GM12878 (cell line): ENCODE measurements at regions not wholly inside any gene's neighbourhood (a gene's known extent, or its start where the extent isn't known, plus 50 kb on each side); places are given as distances from the start of the nearest gene placed in this dataset.

Experiments
- ATAC-seq: fragments of 200-7000 bp; cut with Tn5 transposase; 3 replicates; pipeline ENCODE4 v1.9.1; 2020; ENCODE audit warnings: mild to moderate bottlenecking, moderate library complexity
- BruUV-seq: library from RNA; stranded (reverse); fragments of 400-500 nt; replicated peaks from 2 replicates; lab custom pipeline; 2021; lab: Mats Ljungman, UMichigan
- CTCF ChIA-PET: fragments of 300-600 bp; sonication (Branson Sonifier 250); formaldehyde crosslinking; extraction: SDS; loops from one replicate; lab custom pipeline; 2021; ENCODE audit warnings: inconsistent platforms; lab: Yijun Ruan, JAX
- POLR2A ChIA-PET: fragments of 350-600 bp; formaldehyde crosslinking; extraction: SDS; loops from one replicate; lab custom pipeline; 2021; ENCODE audit warnings: inconsistent platforms; lab: Charles Lee
- RAD21 ChIA-PET: fragments of 300-600 bp; sonication (Branson Sonifier 250); formaldehyde crosslinking; loops from one replicate; lab custom pipeline; 2023; ENCODE audit warnings: antibody characterized with exemption; ENCODE audit not compliant: unreplicated experiment; lab: Charles Lee
- SMC1A ChIA-PET: fragments of 300-600 bp; sonication (Branson Sonifier 250); formaldehyde crosslinking; loops from one replicate; lab custom pipeline; 2023; ENCODE audit not compliant: unreplicated experiment, uncharacterized antibody; lab: Charles Lee
- DNase-seq: peaks from one replicate; pipeline ENCODE4 v3.0.0-alpha.2; 2011; ENCODE audit warnings: low read depth, low spot score
- FAIRE-seq: peaks from 3 replicates; lab custom pipeline; 2011; peaks lifted over from hg19 to GRCh38; lab: Jason Lieb, UNC
- H2AFZ ChIP-seq: 2 replicates; pipeline ENCODE4 v1.6.0; 2011; ENCODE audit warnings: low read depth, low read length, control low read depth; ENCODE audit not compliant: control insufficient read depth
- H3K27ac ChIP-seq: 2 replicates; pipeline ENCODE4 v1.5.1; 2011; ENCODE audit warnings: control low read depth; ENCODE audit not compliant: control insufficient read depth, insufficient read depth
- H3K27me3 ChIP-seq, 2 experiments: replicated peaks in 1 of 2; 2 replicates each; pipeline versions ENCODE4 v1.6.0 to v1.6.1; 2011; ENCODE audit warnings: low read length in 1 of 2; ENCODE audit not compliant: control insufficient read depth in 2 of 2, insufficient read depth in 2 of 2
- H3K36me3 ChIP-seq, 2 experiments: 2 replicates each; pipeline ENCODE4 v1.5.1; 2011; ENCODE audit warnings: low read length in 1 of 2; ENCODE audit not compliant: control insufficient read depth in 2 of 2, insufficient read depth in 2 of 2
- H3K4me1 ChIP-seq: 2 replicates; pipeline ENCODE4 v1.6.1; 2011; ENCODE audit warnings: mild to moderate bottlenecking, low read length, moderate library complexity, mixed read lengths; ENCODE audit not compliant: control insufficient read depth, insufficient read depth
- H3K4me2 ChIP-seq: 2 replicates; pipeline ENCODE4 v1.6.0; 2011; ENCODE audit warnings: control low read depth; ENCODE audit not compliant: control insufficient read depth, insufficient read depth
- H3K4me3 ChIP-seq: fragments of 200-600 bp; sonication (generic); 2 replicates; pipeline ENCODE4 v1.5.1; 2016
- H3K79me2 ChIP-seq: 2 replicates; pipeline ENCODE4 v1.6.0; 2011; ENCODE audit warnings: low read length; ENCODE audit not compliant: control insufficient read depth, insufficient read depth
- H3K9ac ChIP-seq: 2 replicates; pipeline ENCODE4 v1.8.0; 2011; ENCODE audit warnings: low read length, control low read depth, mixed read lengths; ENCODE audit not compliant: control insufficient read depth, insufficient read depth
- H3K9me3 ChIP-seq: replicated peaks from 3 replicates; pipeline ENCODE4 v1.5.1; 2011; ENCODE audit warnings: mild to moderate bottlenecking, low read length; ENCODE audit not compliant: control insufficient read depth, insufficient read depth
- H4K20me1 ChIP-seq: 2 replicates; pipeline ENCODE4 v1.6.0; 2011; ENCODE audit not compliant: control insufficient read depth, insufficient read depth
- CBFB ChIP-seq: IDR thresholded peaks from 2 replicates; pipeline ENCODE4 v1.6.1; 2016; ENCODE audit warnings: antibody characterized with exemption, low read depth
- CBX3 ChIP-seq: fragments of 200-600 bp; sonication (generic); IDR thresholded peaks from 2 replicates; pipeline ENCODE4 v1.6.1; 2016; ENCODE audit warnings: low read depth, borderline replicate concordance
- CHD2 ChIP-seq: IDR thresholded peaks from 2 replicates; pipeline ENCODE4 v1.6.1; 2011; ENCODE audit warnings: low read depth, low read length, improper control_type of control experiment, borderline replicate concordance
- CHD4 ChIP-seq: fragments of 200-600 bp; sonication (generic); IDR thresholded peaks from 2 replicates; pipeline ENCODE4 v1.6.1; 2016; ENCODE audit warnings: mild to moderate bottlenecking
- NR2C2 ChIP-seq: IDR thresholded peaks from 2 replicates; pipeline ENCODE4 v1.6.1; 2011; ENCODE audit warnings: borderline replicate concordance, low read depth; ENCODE audit not compliant: control insufficient read depth, insufficient read length
- SMARCA5 ChIP-seq: fragments of 450-650 bp; IDR thresholded peaks from 2 replicates; pipeline ENCODE4 v1.6.1; 2017; ENCODE audit warnings: mild to moderate bottlenecking
- SP1 ChIP-seq: IDR thresholded peaks from one replicate; pipeline ENCODE4 v1.6.1; 2011; ENCODE audit warnings: low read depth, low read length
- SUPT20H ChIP-seq: IDR thresholded peaks from 2 replicates; pipeline ENCODE4 v1.6.1; 2011; ENCODE audit warnings: low read depth, mild to moderate bottlenecking, low read length, moderate library complexity, borderline replicate concordance; ENCODE audit not compliant: control insufficient read depth
- SUZ12 ChIP-seq: fragments of 200-600 bp; sonication (generic); IDR thresholded peaks from one replicate; pipeline ENCODE4 v1.6.1; 2018; ENCODE audit warnings: antibody characterized with exemption, mild to moderate bottlenecking; ENCODE audit not compliant: unreplicated experiment
- ZNF24 ChIP-seq: fragments of 450-650 bp; IDR thresholded peaks from 2 replicates; pipeline ENCODE4 v1.6.1; 2017; ENCODE audit warnings: antibody characterized with exemption, mild to moderate bottlenecking
- in situ Hi-C: fragments of 300-500 bp; cut with MboI; formaldehyde crosslinking; loops from 9 replicates; pipeline ENCODE4 v1.14.3; 2018; ENCODE audit warnings: mixed read lengths
- intact Hi-C: fragments of 100-400 bp; cut with micrococcal nuclease; formaldehyde crosslinking; loops from one replicate; pipeline ENCODE4 v1.14.2; 2022; ENCODE audit not compliant: unreplicated experiment
- TF ChIP-seq, protein P1 (sequence below): fragments of 450-650 bp; IDR thresholded peaks from 2 replicates; pipeline ENCODE4 v1.6.1; 2014; ENCODE audit warnings: mild to moderate bottlenecking
- TF ChIP-seq, protein P2 (sequence below): fragments of 450-650 bp; IDR thresholded peaks from 2 replicates; pipeline ENCODE4 v1.6.1; 2016; ENCODE audit warnings: mild to moderate bottlenecking

DNA sequence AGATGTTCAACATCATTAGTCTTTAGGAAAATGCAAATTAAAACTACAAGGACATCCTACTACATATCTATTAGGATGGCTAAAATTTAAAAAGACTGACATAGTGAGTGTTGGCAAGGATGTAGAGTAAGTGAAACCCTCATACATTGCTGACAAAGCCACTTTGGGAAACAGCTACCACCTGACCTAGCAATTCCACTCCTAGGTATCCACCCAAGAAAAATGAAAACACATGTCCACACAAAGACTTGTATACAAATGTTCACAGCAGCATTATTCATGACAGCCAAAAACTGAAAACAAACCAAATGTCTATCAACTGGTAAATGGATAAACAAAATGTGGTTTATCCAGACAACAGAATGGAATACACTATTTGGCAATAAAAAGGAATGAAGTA is 51.7 kb upstream of the DOCK9 start:
- CTCF ChIA-PET, result interaction anchor here (1.0 to 2.4 kb wide), 2 partner anchors 18 to 237 kb away, joined by 5 to 20 read pairs; no protein-coding TSS in a partner anchor
- in situ Hi-C loops (no loop called here), intact Hi-C loops (no loop called here)
- Histone ChIP-seq H3K27me3 (no peaks in the 10 kb centered on the region), H3K4me1 (no peaks in the 10 kb centered on the region), H3K4me2 (no peak overlapping the region), H2AFZ (no peak overlapping the region), H3K9me3 (peaks cover 3% of the 10 kb centered on the region; the same call in 2 of the 3 replicates), H3K36me3 (no peaks in the 10 kb centered on the region), H3K79me2 (no peaks in the 10 kb centered on the region), H3K27ac (no peak overlapping the region), H3K4me3 (no peak overlapping the region), H4K20me1 (no peaks in the 10 kb centered on the region), H3K9ac (no peak overlapping the region)
- FAIRE-seq (no peak), DNase-seq (no peak), ATAC-seq (no peak)
- POLR2A ChIA-PET, result no interaction called here
- RAD21 ChIA-PET, result interaction anchor here (1.1 kb wide), 1 partner anchor 236 kb away, joined by 11 read pairs; no protein-coding TSS in a partner anchor
- SMC1A ChIA-PET, result no interaction called here
- TF ChIP-seq, protein P1, sequence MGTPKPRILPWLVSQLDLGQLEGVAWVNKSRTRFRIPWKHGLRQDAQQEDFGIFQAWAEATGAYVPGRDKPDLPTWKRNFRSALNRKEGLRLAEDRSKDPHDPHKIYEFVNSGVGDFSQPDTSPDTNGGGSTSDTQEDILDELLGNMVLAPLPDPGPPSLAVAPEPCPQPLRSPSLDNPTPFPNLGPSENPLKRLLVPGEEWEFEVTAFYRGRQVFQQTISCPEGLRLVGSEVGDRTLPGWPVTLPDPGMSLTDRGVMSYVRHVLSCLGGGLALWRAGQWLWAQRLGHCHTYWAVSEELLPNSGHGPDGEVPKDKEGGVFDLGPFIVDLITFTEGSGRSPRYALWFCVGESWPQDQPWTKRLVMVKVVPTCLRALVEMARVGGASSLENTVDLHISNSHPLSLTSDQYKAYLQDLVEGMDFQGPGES, result no peak
- TF ChIP-seq, protein P2, sequence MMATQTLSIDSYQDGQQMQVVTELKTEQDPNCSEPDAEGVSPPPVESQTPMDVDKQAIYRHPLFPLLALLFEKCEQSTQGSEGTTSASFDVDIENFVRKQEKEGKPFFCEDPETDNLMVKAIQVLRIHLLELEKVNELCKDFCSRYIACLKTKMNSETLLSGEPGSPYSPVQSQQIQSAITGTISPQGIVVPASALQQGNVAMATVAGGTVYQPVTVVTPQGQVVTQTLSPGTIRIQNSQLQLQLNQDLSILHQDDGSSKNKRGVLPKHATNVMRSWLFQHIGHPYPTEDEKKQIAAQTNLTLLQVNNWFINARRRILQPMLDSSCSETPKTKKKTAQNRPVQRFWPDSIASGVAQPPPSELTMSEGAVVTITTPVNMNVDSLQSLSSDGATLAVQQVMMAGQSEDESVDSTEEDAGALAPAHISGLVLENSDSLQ, result no peak
- TF ChIP-seq CBFB (no peak), CHD4 (no peak), SUZ12 (no peak), CBX3 (no peak), SUPT20H (no peak), NR2C2 (no peak), CHD2 (no peak), ZNF24 (no peak), SMARCA5 (no peak), SP1 (no peak)
- BruUV-seq, result no TSS peak
